NB4 (cell line): ENCODE measurements at regions not wholly inside any gene's neighbourhood (a gene's known extent, or its start where the extent isn't known, plus 50 kb on each side); places are given as distances from the start of the nearest gene placed in this dataset.

Experiments used
- MYC ChIP-seq: IDR thresholded peaks from 2 replicates; pipeline ENCODE4 v1.6.1; 2011; ENCODE audit warnings: low read depth, low read length
- POLR2A ChIP-seq: IDR thresholded peaks from 2 replicates; pipeline ENCODE4 v1.6.1; 2011; ENCODE audit warnings: mild to moderate bottlenecking; ENCODE audit not compliant: insufficient read length; ENCODE audit errors: extremely low read depth
- TF ChIP-seq, protein P1 (sequence below): IDR thresholded peaks from one replicate; pipeline ENCODE4 v1.5.1; 2012; ENCODE audit warnings: low read depth, low read length
- TF ChIP-seq, protein P2 (sequence below): IDR thresholded peaks from 2 replicates; pipeline ENCODE4 v1.6.1; 2011; ENCODE audit warnings: low read depth, low read length

DNA sequence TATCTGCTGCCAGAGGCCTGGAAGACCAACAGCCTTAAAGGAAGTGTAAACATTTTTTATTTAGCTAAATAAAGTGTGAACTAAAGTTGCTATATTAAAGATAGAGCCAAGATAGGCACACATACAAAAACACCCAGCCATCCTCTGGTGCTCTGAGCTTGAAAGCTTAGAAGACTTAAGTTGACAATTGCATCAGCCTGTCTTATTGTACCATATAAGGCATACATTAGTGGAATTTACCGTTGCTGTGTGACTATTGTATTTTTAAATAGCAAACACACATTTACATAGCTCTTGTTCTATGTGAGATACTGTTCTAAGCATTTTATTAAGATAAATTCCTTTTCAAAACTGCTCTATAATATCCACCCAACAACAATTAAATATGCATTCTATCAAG, 736.6 kb upstream of the ZEB2 start:
- TF ChIP-seq, protein P1, sequence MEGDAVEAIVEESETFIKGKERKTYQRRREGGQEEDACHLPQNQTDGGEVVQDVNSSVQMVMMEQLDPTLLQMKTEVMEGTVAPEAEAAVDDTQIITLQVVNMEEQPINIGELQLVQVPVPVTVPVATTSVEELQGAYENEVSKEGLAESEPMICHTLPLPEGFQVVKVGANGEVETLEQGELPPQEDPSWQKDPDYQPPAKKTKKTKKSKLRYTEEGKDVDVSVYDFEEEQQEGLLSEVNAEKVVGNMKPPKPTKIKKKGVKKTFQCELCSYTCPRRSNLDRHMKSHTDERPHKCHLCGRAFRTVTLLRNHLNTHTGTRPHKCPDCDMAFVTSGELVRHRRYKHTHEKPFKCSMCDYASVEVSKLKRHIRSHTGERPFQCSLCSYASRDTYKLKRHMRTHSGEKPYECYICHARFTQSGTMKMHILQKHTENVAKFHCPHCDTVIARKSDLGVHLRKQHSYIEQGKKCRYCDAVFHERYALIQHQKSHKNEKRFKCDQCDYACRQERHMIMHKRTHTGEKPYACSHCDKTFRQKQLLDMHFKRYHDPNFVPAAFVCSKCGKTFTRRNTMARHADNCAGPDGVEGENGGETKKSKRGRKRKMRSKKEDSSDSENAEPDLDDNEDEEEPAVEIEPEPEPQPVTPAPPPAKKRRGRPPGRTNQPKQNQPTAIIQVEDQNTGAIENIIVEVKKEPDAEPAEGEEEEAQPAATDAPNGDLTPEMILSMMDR = no peak
- TF ChIP-seq POLR2A (no peak), MYC (no peak)
- TF ChIP-seq, protein P2, sequence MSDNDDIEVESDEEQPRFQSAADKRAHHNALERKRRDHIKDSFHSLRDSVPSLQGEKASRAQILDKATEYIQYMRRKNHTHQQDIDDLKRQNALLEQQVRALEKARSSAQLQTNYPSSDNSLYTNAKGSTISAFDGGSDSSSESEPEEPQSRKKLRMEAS = no peak
